Neural progenitor cell (in vitro differentiated cells): ENCODE measurements at regions not wholly inside any gene's neighbourhood (a gene's known extent, or its start where the extent isn't known, plus 50 kb on each side); places are given as distances from the start of the nearest gene placed in this dataset.

Experiments used
- DNase-seq: peaks from one replicate; pipeline ENCODE4 v3.0.0-alpha.2; 2016; ENCODE audit warnings: low spot score
- H2AFZ ChIP-seq: fragments of 200-600 bp; sonication (generic); replicated peaks from 2 replicates; pipeline ENCODE4 v1.6.1; 2016; ENCODE audit warnings: antibody characterized with exemption
- H3F3A ChIP-seq: fragments of 200-600 bp; sonication (generic); 2 replicates; pipeline ENCODE4 v1.6.1; 2016; ENCODE audit warnings: antibody characterized with exemption, low read depth
- H3K27ac ChIP-seq: fragments of 200-600 bp; sonication (generic); 2 replicates; pipeline ENCODE4 v1.5.1; 2016; ENCODE audit warnings: mild to moderate bottlenecking
- H3K27me3 ChIP-seq: fragments of 200-600 bp; sonication (generic); 2 replicates; pipeline ENCODE4 v1.6.1; 2016; ENCODE audit warnings: mild to moderate bottlenecking, moderate library complexity
- H3K36me3 ChIP-seq: fragments of 200-600 bp; sonication (generic); 2 replicates; pipeline ENCODE4 v1.5.1; 2016
- H3K4me1 ChIP-seq: fragments of 200-600 bp; sonication (generic); 2 replicates; pipeline ENCODE4 v1.6.1; 2016; ENCODE audit warnings: mixed run types
- H3K4me2 ChIP-seq: fragments of 200-600 bp; sonication (generic); 2 replicates; pipeline ENCODE4 v1.6.1; 2016
- H3K4me3 ChIP-seq: fragments of 200-600 bp; sonication (generic); 2 replicates; pipeline ENCODE4 v1.5.1; 2016
- H3K79me2 ChIP-seq: fragments of 200-600 bp; sonication (generic); 2 replicates; pipeline ENCODE4 v1.6.1; 2016; ENCODE audit warnings: low read depth
- H3K9ac ChIP-seq: fragments of 200-600 bp; sonication (generic); 2 replicates; pipeline ENCODE4 v1.6.1; 2016
- H3K9me3 ChIP-seq: fragments of 200-600 bp; sonication (generic); 2 replicates; pipeline ENCODE4 v1.5.1; 2016; ENCODE audit warnings: low read depth
- H4K20me1 ChIP-seq: fragments of 200-600 bp; sonication (generic); 2 replicates; pipeline ENCODE4 v1.6.1; 2016; ENCODE audit warnings: low read depth
- H3K27ac Mint-ChIP-seq: 3 replicates; pipeline ENCODE4 v1.8.0; 2021; ENCODE audit warnings: mixed read lengths
- H3K27me3 Mint-ChIP-seq: 2 replicates; pipeline ENCODE4 v1.8.0; 2022; ENCODE audit warnings: low read depth, mild to moderate bottlenecking, inconsistent platforms, moderate library complexity, mixed read lengths; ENCODE audit not compliant: insufficient read depth
- H3K36me3 Mint-ChIP-seq: 3 replicates; pipeline ENCODE4 v1.8.0; 2021; ENCODE audit warnings: mixed read lengths
- H3K4me1 Mint-ChIP-seq: 3 replicates; pipeline ENCODE4 v1.8.0; 2021; ENCODE audit warnings: mixed read lengths
- H3K4me3 Mint-ChIP-seq: 3 replicates; pipeline ENCODE4 v1.8.0; 2021; ENCODE audit warnings: mild to moderate bottlenecking, moderate library complexity, mixed read lengths
- H3K9me3 Mint-ChIP-seq: 3 replicates; pipeline ENCODE4 v1.8.0; 2020; ENCODE audit warnings: mixed read lengths
- CTCF ChIP-seq: fragments of 200-600 bp; sonication (generic); IDR thresholded peaks from 2 replicates; pipeline ENCODE4 v1.5.1; 2017; ENCODE audit warnings: antibody characterized with exemption, mild to moderate bottlenecking
- EZH2 ChIP-seq: fragments of 200-600 bp; sonication (generic); IDR thresholded peaks from 2 replicates; pipeline ENCODE4 v1.6.1; 2017; ENCODE audit warnings: antibody characterized with exemption, mild to moderate bottlenecking, moderate library complexity
- EZH2phosphoT487 ChIP-seq: fragments of 200-600 bp; sonication (generic); IDR thresholded peaks from 2 replicates; pipeline ENCODE4 v1.6.1; 2017; ENCODE audit warnings: antibody characterized with exemption

GRCh38 chr6:167685654-167686053, 141.1 kb upstream of the AFDN start:
- H3K9me3 Mint-ChIP-seq = peaks cover 2% of the 10 kb centered on the region
- no peaks in the 10 kb centered on the region for H3K79me2 ChIP-seq
- H3K36me3 Mint-ChIP-seq = no peaks in the 10 kb centered on the region
- no peak overlapping the region for H3K4me2 ChIP-seq
- peaks cover 23% of the 10 kb centered on the region for H3F3A ChIP-seq
- peaks cover 27% of the 10 kb centered on the region for H3K27me3 Mint-ChIP-seq
- H3K9ac ChIP-seq = no peak overlapping the region
- no peak overlapping the region for H3K4me3 ChIP-seq
- H3K4me3 Mint-ChIP-seq = no peak overlapping the region
- no peak overlapping the region for H3K27ac Mint-ChIP-seq
- no peak overlapping the region for H2AFZ ChIP-seq
- no peaks in the 10 kb centered on the region for H3K27me3 ChIP-seq
- H3K4me1 Mint-ChIP-seq = peaks cover 76% of the 10 kb centered on the region
- H3K36me3 ChIP-seq = no peaks in the 10 kb centered on the region
- no peak overlapping the region for H3K27ac ChIP-seq
- no peak for TF ChIP-seq CTCF
- no peak for TF ChIP-seq EZH2
- no peak for TF ChIP-seq EZH2phosphoT487
- peaks cover 13% of the 10 kb centered on the region for H3K4me1 ChIP-seq
- no peaks in the 10 kb centered on the region for H3K9me3 ChIP-seq
- no peak for DNase-seq
- H4K20me1 ChIP-seq = no peaks in the 10 kb centered on the region

GRCh38 chr6:167686204-167686893, 140.4 kb upstream of the AFDN start:
- no peak overlapping the region for H3K27ac Mint-ChIP-seq
- H3K4me3 Mint-ChIP-seq = peak overlapping the region; percentile 12
- Histone ChIP-seq H3K36me3 (no peaks in the 10 kb centered on the region), H3K4me2 (no peak overlapping the region), H3K27ac (no peak overlapping the region), H4K20me1 (no peaks in the 10 kb centered on the region), H2AFZ (no peak overlapping the region), H3K9me3 (no peaks in the 10 kb centered on the region), H3F3A (peaks cover 24% of the 10 kb centered on the region), H3K4me1 (peaks cover 16% of the 10 kb centered on the region), H3K4me3 (no peak overlapping the region), H3K9ac (no peak overlapping the region), H3K79me2 (no peaks in the 10 kb centered on the region), H3K27me3 (no peaks in the 10 kb centered on the region)
- TF ChIP-seq EZH2phosphoT487 (no peak), EZH2 (no peak), CTCF (no peak)
- H3K36me3 Mint-ChIP-seq = no peaks in the 10 kb centered on the region
- H3K27me3 Mint-ChIP-seq = peaks cover 26% of the 10 kb centered on the region
- no peak for DNase-seq
- H3K9me3 Mint-ChIP-seq = peaks cover 2% of the 10 kb centered on the region
- H3K4me1 Mint-ChIP-seq = peaks cover 80% of the 10 kb centered on the region

- H4K20me1 ChIP-seq = no peaks in the 10 kb centered on the region
- H3K27ac ChIP-seq = peak overlapping the region; percentile 53
- H3K9ac ChIP-seq = no peak overlapping the region
- no peak overlapping the region for H2AFZ ChIP-seq
- no peak for DNase-seq
- H3K4me3 ChIP-seq = no peak overlapping the region
- TF ChIP-seq CTCF (no peak), EZH2 (no peak), EZH2phosphoT487 (no peak)
- H3K36me3 ChIP-seq = no peaks in the 10 kb centered on the region
- H3K9me3 ChIP-seq = no peaks in the 10 kb centered on the region
- Mint-ChIP-seq H3K4me3 (no peak overlapping the region), H3K27ac (peak overlapping the region; percentile 40), H3K4me1 (peaks cover 81% of the 10 kb centered on the region), H3K36me3 (no peaks in the 10 kb centered on the region), H3K9me3 (peaks cover 2% of the 10 kb centered on the region), H3K27me3 (peaks cover 20% of the 10 kb centered on the region)
- H3K79me2 ChIP-seq = no peaks in the 10 kb centered on the region
- peaks cover 24% of the 10 kb centered on the region for H3K4me1 ChIP-seq
- H3F3A ChIP-seq = peaks cover 30% of the 10 kb centered on the region
- H3K27me3 ChIP-seq = no peaks in the 10 kb centered on the region
- no peak overlapping the region for H3K4me2 ChIP-seq
These were observed 139.5 kb upstream of the AFDN start for GRCh38 chr6:167687116-167687725.
